ENCODE measurements at regions not wholly inside any gene's neighbourhood (a gene's known extent, or its start where the extent isn't known, plus 50 kb on each side); places are given as distances from the start of the nearest gene placed in this dataset.
A peak's percentile ranks its signal among the peaks of the same experiment; 100 is the strongest.

- ATAC-seq (replicated peaks in 6 of 8) = peak in 1 of 8 experiments; percentile 66
- in situ Hi-C loops (cut with MboI; ENCODE audit: low pct_unique_long_range_greater_than_20kb in 2 of 9, low sequenced_read_pairs in 9 of 9, unreplicated experiment in 9 of 9) = loop anchor here in 1 of 9 experiments (25.0 kb wide), 1 partner anchor 97 kb away; no protein-coding TSS in a partner anchor
- H3K4me3 ChIP-seq = no peak overlapping the region
- peaks cover 6 to 8% of the 10 kb centered on the region in 2 donors for H3K4me1 ChIP-seq (replicated peaks in 1 of 2)
- H3K27ac ChIP-seq = no peak overlapping the region
- 0 to 100% (median 88%) methylated on average over 1 to 2 of the region's 2 CpGs; no CpG with 5 or more reads in 2 of the 10 experiments for WGBS, 10 experiments
Measured at GRCh38 chr21:15434163-15434905, 295.4 kb upstream of the USP25 start.

DNA sequence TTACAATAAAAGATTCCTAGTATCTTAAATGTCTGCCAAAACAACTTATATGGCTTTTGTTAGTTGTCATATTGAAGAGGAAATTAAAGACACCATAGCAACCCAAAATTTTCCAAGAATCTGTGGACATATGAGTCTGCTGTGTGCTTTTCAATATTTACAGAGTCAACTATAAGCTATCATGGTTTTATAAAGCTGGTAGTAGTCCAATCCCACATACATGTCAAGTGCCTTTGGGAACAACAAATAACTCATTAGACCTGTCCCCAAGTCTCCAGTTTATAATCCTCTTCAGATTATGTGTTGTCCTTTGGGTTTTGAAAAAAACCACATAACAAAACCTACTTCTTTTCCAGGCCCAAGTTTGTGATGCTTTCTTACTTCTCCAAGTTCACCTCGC lies 293.8 kb upstream of the USP25 start:
- peaks cover 8 to 9% of the 10 kb centered on the region in 2 donors for H3K4me1 ChIP-seq (replicated peaks in 1 of 2)
- H3K4me3 ChIP-seq = no peak overlapping the region
- peak in 1 of 8 experiments; percentile 37 for ATAC-seq (replicated peaks in 6 of 8)
- in situ Hi-C loops (cut with MboI; ENCODE audit: low pct_unique_long_range_greater_than_20kb in 2 of 9, low sequenced_read_pairs in 9 of 9, unreplicated experiment in 9 of 9) = loop anchor here in 1 of 9 experiments (25.0 kb wide), 1 partner anchor 99 kb away; no protein-coding TSS in a partner anchor
- WGBS, 10 experiments = 20 to 100% (median 70%) methylated on average over 1 of the region's 1 CpG; no CpG with 5 or more reads in 2 of the 10 experiments
- H3K27ac ChIP-seq = no peak overlapping the region

DNA sequence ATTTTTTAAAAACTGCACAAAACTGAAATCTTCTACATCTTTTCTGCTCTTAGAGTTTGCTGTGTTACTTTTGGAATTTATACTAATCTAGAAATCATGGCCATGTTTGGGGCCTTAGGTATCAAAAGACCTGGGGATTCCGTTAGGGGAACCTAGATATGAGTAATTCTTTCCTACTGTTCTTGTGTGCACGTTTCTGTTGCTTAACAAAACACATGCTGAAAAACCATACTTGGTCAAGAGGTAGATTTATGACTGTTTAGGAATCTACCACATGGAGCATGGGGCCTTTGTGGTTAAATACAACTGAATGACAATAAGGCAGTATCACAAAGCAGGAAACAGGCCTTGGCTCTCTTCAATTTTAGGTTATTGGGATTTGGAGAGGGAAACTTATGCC lies 291.9 kb upstream of the USP25 start:
- no peak overlapping the region for H3K4me3 ChIP-seq
- 22 to 50% (median 29%) methylated on average over 1 to 2 of the region's 2 CpGs; no CpG with 5 or more reads in 4 of the 10 experiments for WGBS, 10 experiments
- no peak overlapping the region for H3K27ac ChIP-seq
- ATAC-seq (replicated peaks in 6 of 8) = no peak
- in situ Hi-C loops (cut with MboI; ENCODE audit: low pct_unique_long_range_greater_than_20kb in 2 of 9, low sequenced_read_pairs in 9 of 9, unreplicated experiment in 9 of 9) = loop anchor here in 1 of 9 experiments (25.0 kb wide), 1 partner anchor 101 kb away; no protein-coding TSS in a partner anchor
- peaks cover 8 to 12% of the 10 kb centered on the region in 2 donors for H3K4me1 ChIP-seq (replicated peaks in 1 of 2)

GRCh38 chr21:15439726-15440125 lies 290.1 kb upstream of the USP25 start:
- no peak for ATAC-seq (replicated peaks in 6 of 8)
- peaks cover 15 to 27% of the 10 kb centered on the region in 2 donors for H3K4me1 ChIP-seq (replicated peaks in 1 of 2)
- in situ Hi-C loops (cut with MboI; ENCODE audit: low pct_unique_long_range_greater_than_20kb in 2 of 9, low sequenced_read_pairs in 9 of 9, unreplicated experiment in 9 of 9) = loop anchor here in 1 of 9 experiments (25.0 kb wide), 1 partner anchor 102 kb away; no protein-coding TSS in a partner anchor
- 17 to 90% (median 39%) methylated on average over 1 of the region's 1 CpG; no CpG with 5 or more reads in 2 of the 10 experiments for WGBS, 10 experiments
- no peak overlapping the region for H3K27ac ChIP-seq
- H3K4me3 ChIP-seq = no peak overlapping the region

GRCh38 chr21:15441060-15441493 lies 288.7 kb upstream of the USP25 start:
- H3K27ac ChIP-seq = no peak overlapping the region
- 0 to 77% (median 18%) methylated on average over 1 to 3 of the region's 3 CpGs; no CpG with 5 or more reads in 1 of the 10 experiments for WGBS, 10 experiments
- no peak for ATAC-seq (replicated peaks in 6 of 8)
- peaks cover 15 to 27% of the 10 kb centered on the region in 2 donors for H3K4me1 ChIP-seq (replicated peaks in 1 of 2)
- in situ Hi-C loops (cut with MboI; ENCODE audit: low pct_unique_long_range_greater_than_20kb in 2 of 9, low sequenced_read_pairs in 9 of 9, unreplicated experiment in 9 of 9) = loop anchor here in 1 of 9 experiments (25.0 kb wide), 1 partner anchor 104 kb away; no protein-coding TSS in a partner anchor
- H3K4me3 ChIP-seq = no peak overlapping the region

DNA sequence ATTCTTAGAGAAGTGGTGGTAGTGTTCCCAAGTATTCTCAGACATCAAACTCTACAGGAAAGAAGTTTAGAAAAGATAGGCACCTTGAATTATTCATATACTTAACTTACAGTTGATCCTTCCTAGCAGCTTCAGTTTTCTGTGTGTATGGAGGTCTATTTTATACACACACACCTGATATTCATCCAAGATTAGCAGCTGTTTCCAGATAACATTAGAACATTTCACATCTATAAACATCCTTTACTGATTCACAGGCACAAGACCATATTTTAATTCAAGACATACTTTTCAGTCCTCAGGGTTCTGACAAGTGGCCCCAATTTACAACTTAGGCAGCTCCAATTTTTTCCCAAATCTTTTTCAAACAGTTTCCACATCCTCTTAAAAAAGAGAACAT lies 287.8 kb upstream of the USP25 start:
- in situ Hi-C loops (cut with MboI; ENCODE audit: low pct_unique_long_range_greater_than_20kb in 2 of 9, low sequenced_read_pairs in 9 of 9, unreplicated experiment in 9 of 9) = loop anchor here in 1 of 9 experiments (25.0 kb wide), 1 partner anchor 105 kb away; no protein-coding TSS in a partner anchor
- Histone ChIP-seq H3K4me3 (no peak overlapping the region), H3K4me1 (replicated peaks in 1 of 2) (peaks cover 15 to 27% of the 10 kb centered on the region in 2 donors), H3K27ac (no peak overlapping the region)
- no peak for ATAC-seq (replicated peaks in 6 of 8)

GRCh38 chr21:15442743-15443469 lies 286.9 kb upstream of the USP25 start:
- Histone ChIP-seq H3K4me1 (replicated peaks in 1 of 2) (peaks cover 12 to 25% of the 10 kb centered on the region in 2 donors), H3K4me3 (no peak overlapping the region), H3K27ac (no peak overlapping the region)
- in situ Hi-C loops (cut with MboI; ENCODE audit: low pct_unique_long_range_greater_than_20kb in 2 of 9, low sequenced_read_pairs in 9 of 9, unreplicated experiment in 9 of 9) = loop anchor here in 1 of 9 experiments (25.0 kb wide), 1 partner anchor 106 kb away; no protein-coding TSS in a partner anchor
- 28 to 76% (median 43%) methylated on average over 1 to 6 of the region's 6 CpGs for WGBS, 10 experiments
- ATAC-seq (replicated peaks in 6 of 8) = peak in 4 of 8 experiments; percentile 31 to 42 (median 37)

DNA sequence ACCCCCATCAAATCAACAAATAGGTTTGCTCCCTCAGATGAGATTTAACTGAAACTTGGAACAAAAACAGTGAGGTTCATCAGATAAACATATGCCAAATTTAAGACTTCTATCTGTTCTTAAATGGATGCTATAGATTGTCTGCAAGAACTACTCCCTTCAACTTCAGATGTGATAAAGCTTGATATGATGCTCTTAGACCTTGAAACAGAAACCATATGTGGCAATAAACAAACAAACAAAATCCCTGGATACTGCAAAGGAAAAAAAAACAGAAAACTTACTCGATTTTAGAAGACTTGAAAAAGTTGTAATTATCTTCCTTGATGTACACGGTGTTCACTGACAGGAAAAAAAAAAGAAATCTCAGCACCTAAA lies 286.1 kb upstream of the USP25 start:
- Histone ChIP-seq H3K4me1 (replicated peaks in 1 of 2) (peaks cover 7 to 21% of the 10 kb centered on the region in 2 donors), H3K27ac (no peak overlapping the region), H3K4me3 (no peak overlapping the region)
- in situ Hi-C loops (cut with MboI; ENCODE audit: low pct_unique_long_range_greater_than_20kb in 2 of 9, low sequenced_read_pairs in 9 of 9, unreplicated experiment in 9 of 9) = loop anchor here in 1 of 9 experiments (25.0 kb wide), 1 partner anchor 106 kb away; no protein-coding TSS in a partner anchor
- no peak for ATAC-seq (replicated peaks in 6 of 8)
- 0 to 50% (median 29%) methylated on average over 1 to 2 of the region's 2 CpGs for WGBS, 10 experiments

DNA sequence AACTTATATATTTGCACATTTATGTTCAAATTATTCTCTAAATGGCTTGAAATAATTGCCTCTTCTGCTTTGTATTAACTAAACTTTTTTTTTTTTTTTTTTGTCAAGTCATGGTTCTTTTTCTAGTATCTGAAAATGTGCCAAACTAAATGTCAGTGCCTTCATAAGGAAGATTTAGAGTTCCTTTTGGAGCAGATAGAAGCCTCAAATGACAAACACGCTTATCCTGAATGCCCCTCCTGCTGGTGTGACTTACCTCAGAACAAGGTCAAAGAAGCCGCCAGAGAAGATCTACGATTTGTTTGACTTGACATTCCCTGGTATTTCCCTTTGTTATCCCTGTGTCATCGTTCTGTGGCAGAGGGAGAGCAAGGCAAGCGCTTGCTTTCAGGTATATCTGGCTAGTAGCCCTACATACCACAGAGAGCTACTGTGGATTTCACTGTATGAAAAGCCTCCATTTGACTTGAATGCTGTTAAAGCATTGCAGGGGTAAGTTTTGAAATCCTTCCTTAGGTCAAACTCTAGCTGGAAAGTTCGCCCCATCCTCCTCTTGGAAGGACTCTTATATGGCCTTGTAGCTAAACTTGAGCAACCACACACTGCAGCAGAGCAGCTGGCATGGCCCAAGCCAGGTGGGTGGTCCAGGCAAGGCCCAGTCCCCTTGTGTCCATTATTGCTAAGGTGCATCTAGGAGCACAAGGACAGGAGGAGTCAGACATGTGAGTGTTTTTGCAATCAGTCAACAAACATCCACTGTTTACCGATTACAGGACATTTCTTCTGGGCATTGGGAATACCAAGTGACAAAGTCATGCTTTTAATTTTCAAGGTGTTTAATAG lies 285.4 kb upstream of the USP25 start:
- Histone ChIP-seq H3K27ac (peak overlapping the region in 1 of 2 donors; percentile 27), H3K4me3 (no peak overlapping the region), H3K4me1 (replicated peaks in 1 of 2) (peaks cover 7 to 21% of the 10 kb centered on the region in 2 donors)
- ATAC-seq (replicated peaks in 6 of 8) = peak in 5 of 8 experiments; percentile 41 to 78 (median 55)
- WGBS, 10 experiments = 18 to 83% (median 42%) methylated on average over 2 to 7 of the region's 7 CpGs; no CpG with 5 or more reads in 1 of the 10 experiments
- in situ Hi-C loops (cut with MboI; ENCODE audit: low pct_unique_long_range_greater_than_20kb in 2 of 9, low sequenced_read_pairs in 9 of 9, unreplicated experiment in 9 of 9) = loop anchor here in 1 of 9 experiments (25.0 kb wide), 1 partner anchor 107 kb away; no protein-coding TSS in a partner anchor

GRCh38 chr21:15445327-15445726 lies 284.5 kb upstream of the USP25 start:
- no peak overlapping the region for H3K27ac ChIP-seq
- H3K4me3 ChIP-seq = no peak overlapping the region
- WGBS, 10 experiments = 50 to 100% (median 68%) methylated on average over 1 to 2 of the region's 2 CpGs; no CpG with 5 or more reads in 1 of the 10 experiments
- ATAC-seq (replicated peaks in 6 of 8) = no peak
- peaks cover 7 to 21% of the 10 kb centered on the region in 2 donors for H3K4me1 ChIP-seq (replicated peaks in 1 of 2)
- in situ Hi-C loops (cut with MboI; ENCODE audit: low pct_unique_long_range_greater_than_20kb in 2 of 9, low sequenced_read_pairs in 9 of 9, unreplicated experiment in 9 of 9) = loop anchor here in 1 of 9 experiments (25.0 kb wide), 1 partner anchor 108 kb away; no protein-coding TSS in a partner anchor

DNA sequence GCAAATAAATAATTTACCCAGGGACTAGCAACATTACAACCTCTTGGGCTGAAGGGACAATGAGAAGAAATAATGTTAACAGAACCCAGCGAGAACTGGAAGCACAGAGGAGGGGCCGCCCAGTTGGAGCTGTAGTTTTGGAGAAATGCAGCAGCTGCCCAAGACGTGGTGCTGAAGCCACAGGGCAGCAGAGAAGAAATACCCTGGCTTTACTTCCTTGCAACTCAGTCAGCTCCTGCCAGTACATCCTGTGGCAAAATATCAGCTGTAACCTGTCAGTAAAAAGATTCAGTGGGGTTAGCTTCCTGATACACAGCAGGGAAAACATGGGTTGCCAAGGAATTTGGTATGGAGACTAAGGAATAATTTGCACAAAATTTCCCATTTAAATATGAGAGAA lies 283.6 kb upstream of the USP25 start:
- peak in 1 of 8 experiments; percentile 37 for ATAC-seq (replicated peaks in 6 of 8)
- H3K4me1 ChIP-seq (replicated peaks in 1 of 2) = peaks cover 7 to 18% of the 10 kb centered on the region in 2 donors
- no peak overlapping the region for H3K4me3 ChIP-seq
- WGBS, 10 experiments = 61 to 100% (median 79%) methylated on average over 1 to 3 of the region's 3 CpGs; no CpG with 5 or more reads in 4 of the 10 experiments
- in situ Hi-C loops (cut with MboI; ENCODE audit: low pct_unique_long_range_greater_than_20kb in 2 of 9, low sequenced_read_pairs in 9 of 9, unreplicated experiment in 9 of 9) = loop anchor here in 1 of 9 experiments (25.0 kb wide), 1 partner anchor 109 kb away; no protein-coding TSS in a partner anchor
- no peak overlapping the region for H3K27ac ChIP-seq

GRCh38 chr21:15449556-15449955 lies 280.2 kb upstream of the USP25 start:
- peak in 2 of 8 experiments; percentile 22 to 48 for ATAC-seq (replicated peaks in 6 of 8)
- WGBS, 10 experiments = 0 to 100% (median 46%) methylated on average over 1 of the region's 1 CpG; no CpG with 5 or more reads in 2 of the 10 experiments
- in situ Hi-C loops (cut with MboI; ENCODE audit: low pct_unique_long_range_greater_than_20kb in 2 of 9, low sequenced_read_pairs in 9 of 9, unreplicated experiment in 9 of 9) = loop anchor here in 1 of 9 experiments (25.0 kb wide), 1 partner anchor 112 kb away; no protein-coding TSS in a partner anchor

More at GRCh38 chr21:15449556-15449955, 280.2 kb upstream of the USP25 start:
- Histone ChIP-seq H3K4me1 (replicated peaks in 1 of 2) (peaks cover 2% of the 10 kb centered on the region in 2 donors), H3K4me3 (no peak overlapping the region), H3K27ac (no peak overlapping the region)
